ENCODE measurements at regions not wholly inside any gene's neighbourhood (a gene's known extent, or its start where the extent isn't known, plus 50 kb on each side); places are given as distances from the start of the nearest gene placed in this dataset.

DNA sequence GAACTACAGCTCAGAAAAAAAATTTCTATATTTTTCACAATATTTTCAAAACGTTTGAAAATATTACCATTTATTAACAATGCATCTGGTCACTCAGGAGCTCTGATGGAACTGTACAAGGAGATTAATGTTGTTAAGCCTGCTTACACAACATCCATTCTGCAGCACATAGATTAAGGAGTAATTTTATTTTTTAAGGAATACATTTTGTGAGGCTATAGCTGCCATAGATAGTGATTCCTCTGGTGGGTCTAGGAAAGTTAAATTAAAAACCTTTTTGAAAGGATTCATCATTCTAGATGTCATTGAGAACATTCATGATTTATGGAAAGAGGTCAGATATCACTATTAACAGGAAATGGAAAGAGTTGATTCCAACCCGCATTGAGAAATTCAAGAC, 196.9 kb downstream of the C3orf38 start:
- TF ChIP-seq, protein P1, sequence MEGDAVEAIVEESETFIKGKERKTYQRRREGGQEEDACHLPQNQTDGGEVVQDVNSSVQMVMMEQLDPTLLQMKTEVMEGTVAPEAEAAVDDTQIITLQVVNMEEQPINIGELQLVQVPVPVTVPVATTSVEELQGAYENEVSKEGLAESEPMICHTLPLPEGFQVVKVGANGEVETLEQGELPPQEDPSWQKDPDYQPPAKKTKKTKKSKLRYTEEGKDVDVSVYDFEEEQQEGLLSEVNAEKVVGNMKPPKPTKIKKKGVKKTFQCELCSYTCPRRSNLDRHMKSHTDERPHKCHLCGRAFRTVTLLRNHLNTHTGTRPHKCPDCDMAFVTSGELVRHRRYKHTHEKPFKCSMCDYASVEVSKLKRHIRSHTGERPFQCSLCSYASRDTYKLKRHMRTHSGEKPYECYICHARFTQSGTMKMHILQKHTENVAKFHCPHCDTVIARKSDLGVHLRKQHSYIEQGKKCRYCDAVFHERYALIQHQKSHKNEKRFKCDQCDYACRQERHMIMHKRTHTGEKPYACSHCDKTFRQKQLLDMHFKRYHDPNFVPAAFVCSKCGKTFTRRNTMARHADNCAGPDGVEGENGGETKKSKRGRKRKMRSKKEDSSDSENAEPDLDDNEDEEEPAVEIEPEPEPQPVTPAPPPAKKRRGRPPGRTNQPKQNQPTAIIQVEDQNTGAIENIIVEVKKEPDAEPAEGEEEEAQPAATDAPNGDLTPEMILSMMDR (IDR thresholded peaks at IDR 0.05 in 4 of 5, conservative IDR thresholded peaks at IDR 0.05 in 1 of 5) = no peak
- TF ChIP-seq POLR2A (IDR thresholded peaks at IDR 0.05) = no peak
